Activated T-helper 17 cell treated with anti-CD3 and anti-CD28 coated beads, Interleukin-2, amount 50 U/mL, for 72 hours (primary cell): ENCODE measurements at regions not wholly inside any gene's neighbourhood (a gene's known extent, or its start where the extent isn't known, plus 50 kb on each side); places are given as distances from the start of the nearest gene placed in this dataset.
A peak's percentile ranks its signal among the peaks of the same experiment; 100 is the strongest.

ENCODE experiments used
- ATAC-seq: fragments of 150-1000 bp; cut with Tn5 transposase; replicated peaks from 2 replicates; pipeline ENCODE4 v1.10.0; 2021; ENCODE audit warnings: mild to moderate bottlenecking, moderate library complexity
- H3K27ac Mint-ChIP-seq: one replicate; pipeline ENCODE4 v1.8.0; 2022; ENCODE audit warnings: mixed read lengths
- H3K27me3 Mint-ChIP-seq: one replicate; pipeline ENCODE4 v1.8.0; 2022; ENCODE audit warnings: mixed read lengths
- H3K36me3 Mint-ChIP-seq: one replicate; pipeline ENCODE4 v1.8.0; 2022; ENCODE audit warnings: low read depth, mild to moderate bottlenecking, mixed read lengths
- H3K4me1 Mint-ChIP-seq: one replicate; pipeline ENCODE4 v1.8.0; 2022; ENCODE audit warnings: mixed read lengths
- H3K4me3 Mint-ChIP-seq: one replicate; pipeline ENCODE4 v1.8.0; 2022; ENCODE audit warnings: mild to moderate bottlenecking, mixed read lengths
- H3K9me3 Mint-ChIP-seq: one replicate; pipeline ENCODE4 v1.8.0; 2022; ENCODE audit warnings: mixed read lengths

DNA sequence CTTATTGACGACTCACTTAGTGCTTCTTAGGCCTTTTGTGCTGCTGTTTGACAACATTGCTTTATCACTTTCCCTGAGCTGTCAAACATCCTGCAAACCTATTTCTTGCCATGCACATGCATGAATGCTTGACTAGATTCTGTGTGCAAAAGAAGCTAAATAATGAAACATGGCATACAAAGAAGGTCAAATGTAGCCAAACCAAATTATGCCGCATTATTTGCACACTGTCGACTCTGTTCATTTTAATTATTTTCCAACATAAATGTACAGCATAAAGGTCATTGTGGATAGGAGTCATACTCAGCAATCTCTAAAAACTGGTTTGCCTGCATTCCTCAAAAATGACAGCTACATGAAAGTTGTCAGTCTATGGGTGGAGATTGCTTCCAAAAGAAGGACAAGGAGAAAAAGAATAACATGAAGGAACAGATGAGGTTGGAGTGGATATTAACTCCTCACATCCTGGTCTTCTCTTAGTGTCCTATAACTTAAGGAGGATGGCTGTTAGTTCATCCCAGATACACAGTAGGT lies 123.1 kb upstream of the STXBP5 start:
- Mint-ChIP-seq H3K4me3 (no peak overlapping the region), H3K4me1 (no peaks in the 10 kb centered on the region), H3K9me3 (no peaks in the 10 kb centered on the region), H3K27ac (no peak overlapping the region), H3K36me3 (no peaks in the 10 kb centered on the region), H3K27me3 (peaks cover 3% of the 10 kb centered on the region)
- no peak for ATAC-seq

DNA sequence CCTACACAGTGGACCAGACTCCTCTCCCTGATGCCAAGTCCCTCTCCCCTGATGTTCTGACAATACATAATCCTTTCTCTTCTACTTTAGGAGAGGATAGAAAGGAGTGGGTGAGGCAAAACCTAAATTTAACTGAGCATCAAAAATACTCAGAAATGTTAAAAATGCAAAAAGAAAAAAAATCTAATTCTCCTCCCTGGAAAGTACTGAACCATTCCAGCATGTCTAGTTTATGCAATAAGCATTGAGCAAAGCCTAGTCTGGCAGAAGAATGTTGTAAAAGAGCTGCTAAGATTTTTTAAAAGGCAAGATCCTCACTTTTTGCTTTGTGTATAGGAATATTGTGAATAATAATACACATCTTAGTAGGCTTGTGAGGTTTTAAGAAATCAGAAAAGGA lies 116.6 kb upstream of the STXBP5 start:
- Mint-ChIP-seq H3K4me3 (no peak overlapping the region), H3K4me1 (no peaks in the 10 kb centered on the region), H3K9me3 (no peaks in the 10 kb centered on the region), H3K27ac (no peak overlapping the region), H3K36me3 (no peaks in the 10 kb centered on the region), H3K27me3 (no peaks in the 10 kb centered on the region)
- no peak for ATAC-seq

DNA sequence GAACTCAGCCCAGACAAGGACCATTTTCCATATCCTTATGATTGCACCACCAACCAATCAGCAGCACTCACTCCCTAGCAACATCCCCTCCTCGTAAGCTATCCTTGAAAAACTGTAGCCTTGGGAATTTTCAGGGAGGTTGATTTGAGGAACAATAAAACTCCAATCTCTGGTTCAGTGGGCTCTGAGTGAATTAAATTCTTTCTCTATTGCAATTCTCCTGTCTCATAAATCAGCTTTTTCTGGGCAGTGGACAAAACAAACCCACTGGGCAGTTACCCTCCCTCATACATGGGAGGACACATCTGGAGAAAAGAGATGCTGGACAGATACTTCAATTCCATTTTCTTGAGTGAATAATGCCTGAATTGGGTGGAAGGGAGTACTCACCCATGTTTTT lies 115.4 kb upstream of the STXBP5 start:
- Mint-ChIP-seq H3K27ac (no peak overlapping the region), H3K4me3 (no peak overlapping the region), H3K9me3 (no peaks in the 10 kb centered on the region), H3K36me3 (no peaks in the 10 kb centered on the region), H3K27me3 (no peaks in the 10 kb centered on the region), H3K4me1 (no peaks in the 10 kb centered on the region)
- no peak for ATAC-seq

GRCh38 chr6:147095316-147095715 lies 108.9 kb upstream of the STXBP5 start:
- no peak for ATAC-seq
- Mint-ChIP-seq H3K27ac (no peak overlapping the region), H3K9me3 (no peaks in the 10 kb centered on the region), H3K27me3 (no peaks in the 10 kb centered on the region), H3K4me3 (no peak overlapping the region), H3K36me3 (no peaks in the 10 kb centered on the region), H3K4me1 (no peaks in the 10 kb centered on the region)

- Mint-ChIP-seq H3K4me1 (no peaks in the 10 kb centered on the region), H3K9me3 (no peaks in the 10 kb centered on the region), H3K36me3 (no peaks in the 10 kb centered on the region), H3K4me3 (no peak overlapping the region), H3K27ac (no peak overlapping the region), H3K27me3 (no peaks in the 10 kb centered on the region)
- no peak for ATAC-seq
Observed at GRCh38 chr6:147099974-147100373, 104.2 kb upstream of the STXBP5 start.

DNA sequence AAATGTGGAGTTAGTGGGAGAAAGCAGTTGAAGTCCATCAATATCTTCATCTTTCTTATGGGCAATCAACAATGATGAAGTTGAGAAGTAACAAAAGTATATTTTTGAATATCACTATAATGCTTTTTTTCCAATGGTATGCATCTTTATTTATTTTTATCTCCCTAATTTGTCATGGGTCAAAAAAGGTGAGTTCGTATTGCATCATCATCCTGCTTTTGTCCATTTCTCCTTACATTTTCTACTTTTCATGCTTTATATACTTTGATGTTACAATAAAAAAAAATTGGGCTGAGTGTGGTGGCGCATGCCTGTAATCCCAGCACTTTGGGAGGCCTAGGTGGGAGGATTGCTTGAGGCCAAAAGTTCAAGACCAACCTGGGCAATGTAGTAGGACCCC lies 101.2 kb upstream of the STXBP5 start:
- Mint-ChIP-seq H3K4me1 (no peaks in the 10 kb centered on the region), H3K27me3 (no peaks in the 10 kb centered on the region), H3K36me3 (no peaks in the 10 kb centered on the region), H3K27ac (no peak overlapping the region), H3K9me3 (no peaks in the 10 kb centered on the region), H3K4me3 (no peak overlapping the region)
- no peak for ATAC-seq

DNA sequence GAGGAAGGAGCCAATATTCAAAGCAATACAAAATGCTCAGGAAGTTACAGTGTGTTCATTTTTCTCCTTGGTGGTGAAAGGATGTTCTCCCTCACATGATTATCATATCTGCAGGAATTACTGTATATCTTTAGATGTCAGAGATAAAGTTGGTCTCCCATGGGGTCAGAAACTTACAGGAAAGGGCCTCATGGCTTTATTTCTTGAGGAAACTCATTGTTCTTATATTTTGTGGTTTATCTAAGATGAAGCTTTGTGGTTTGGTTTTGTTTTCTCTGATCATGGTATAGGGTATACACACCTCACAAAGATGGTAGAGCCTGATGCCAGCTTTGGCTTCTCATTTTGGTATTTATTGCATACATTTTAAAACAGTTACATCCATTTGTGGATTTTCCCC lies 100.5 kb upstream of the STXBP5 start:
- no peaks in the 10 kb centered on the region for H3K27me3 Mint-ChIP-seq
- no peaks in the 10 kb centered on the region for H3K9me3 Mint-ChIP-seq
- ATAC-seq: no peak
- H3K36me3 Mint-ChIP-seq: no peaks in the 10 kb centered on the region
- H3K27ac Mint-ChIP-seq: no peak overlapping the region
- no peak overlapping the region for H3K4me3 Mint-ChIP-seq
- H3K4me1 Mint-ChIP-seq: no peaks in the 10 kb centered on the region

DNA sequence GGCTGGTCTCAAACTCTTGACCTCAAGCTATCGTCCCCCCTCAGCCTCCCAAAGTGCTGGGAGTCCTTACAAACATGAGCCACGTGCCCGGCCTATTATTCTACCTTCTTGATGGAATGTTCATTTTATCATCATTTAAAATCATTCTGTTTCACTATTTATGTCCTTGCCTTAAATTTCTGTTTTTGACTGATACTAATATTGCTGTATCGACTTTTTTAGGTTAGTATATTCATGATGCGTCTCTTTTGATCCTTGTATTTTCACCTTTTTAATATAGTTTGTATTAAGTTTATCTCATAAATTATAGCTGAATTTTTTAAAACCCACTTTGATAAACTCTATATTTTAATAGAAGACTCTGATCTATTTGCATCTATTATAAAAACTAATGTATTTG lies 98.4 kb upstream of the STXBP5 start:
- no peak for ATAC-seq
- H3K27ac Mint-ChIP-seq: no peak overlapping the region
- no peak overlapping the region for H3K4me3 Mint-ChIP-seq
- no peaks in the 10 kb centered on the region for H3K36me3 Mint-ChIP-seq
- H3K9me3 Mint-ChIP-seq: no peaks in the 10 kb centered on the region
- H3K27me3 Mint-ChIP-seq: no peaks in the 10 kb centered on the region
- H3K4me1 Mint-ChIP-seq: peaks cover 14% of the 10 kb centered on the region

DNA sequence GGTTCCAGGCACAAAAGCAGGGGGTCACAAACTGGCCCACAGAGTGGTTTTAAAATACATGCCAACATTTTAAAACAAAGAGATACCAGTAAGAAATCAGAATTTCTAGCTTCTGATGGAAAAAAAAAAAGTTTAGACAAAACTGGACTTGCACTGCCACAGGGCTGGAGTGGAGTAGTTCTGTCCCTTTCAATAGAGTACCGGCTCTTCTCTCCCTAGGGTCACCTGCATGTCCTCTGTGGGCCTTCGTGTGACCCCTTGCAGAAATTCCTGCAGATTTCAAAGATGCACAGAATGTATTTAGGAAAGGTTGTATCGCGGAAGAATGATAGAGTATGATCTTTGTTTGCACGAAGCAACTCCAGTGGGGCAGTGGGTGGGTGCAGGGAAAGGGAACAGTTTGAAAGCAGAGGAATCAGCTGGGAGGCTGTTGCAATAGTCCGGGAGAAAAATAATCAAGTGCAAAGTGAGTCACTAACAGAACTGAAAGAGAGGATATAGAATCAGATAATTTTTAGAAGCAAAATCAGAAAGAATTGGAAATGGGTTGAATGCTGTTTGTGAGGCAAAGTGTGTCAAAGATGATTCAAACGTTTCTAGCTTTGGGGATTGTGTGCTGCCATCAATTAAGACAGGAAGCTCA lies 97.3 kb upstream of the STXBP5 start:
- no peak overlapping the region for H3K27ac Mint-ChIP-seq
- no peaks in the 10 kb centered on the region for H3K9me3 Mint-ChIP-seq

DNA sequence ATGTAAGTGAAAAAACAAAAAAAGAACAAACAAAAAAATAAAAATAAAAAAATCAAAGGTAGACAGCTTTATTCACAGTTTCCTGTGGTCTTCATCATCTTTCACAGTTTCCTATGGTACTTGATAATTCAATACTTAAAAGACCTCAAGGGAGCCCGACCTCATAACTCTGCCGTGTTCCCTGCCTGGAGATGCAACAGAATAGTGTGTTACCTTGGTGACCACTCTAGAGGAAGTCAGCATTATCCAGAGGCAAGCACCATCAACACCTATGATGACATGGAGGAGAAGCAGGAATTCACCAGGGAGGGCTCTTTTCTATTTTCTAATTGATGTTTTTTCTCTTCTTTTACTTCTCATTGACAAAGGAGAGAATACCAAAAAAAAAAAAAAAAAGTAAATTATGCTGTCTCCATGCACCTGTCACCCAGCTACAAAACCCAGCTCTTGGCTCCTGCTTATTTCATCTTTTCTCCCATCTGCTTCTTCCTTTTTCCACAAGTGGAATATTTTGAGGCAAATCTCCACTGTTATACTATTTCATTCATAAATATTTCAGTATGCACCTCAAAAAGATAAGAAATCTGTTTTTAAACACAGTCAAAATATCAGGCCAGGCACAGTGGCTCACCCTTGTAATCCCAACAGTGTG lies 95.8 kb upstream of the STXBP5 start:
- Mint-ChIP-seq H3K4me1 (peaks cover 14% of the 10 kb centered on the region), H3K36me3 (no peaks in the 10 kb centered on the region), H3K9me3 (no peaks in the 10 kb centered on the region), H3K4me3 (no peak overlapping the region), H3K27ac (no peak overlapping the region), H3K27me3 (no peaks in the 10 kb centered on the region)
- ATAC-seq: no peak

More for the DNA sequence above, 97.3 kb upstream of the STXBP5 start:
- Mint-ChIP-seq H3K36me3 (no peaks in the 10 kb centered on the region), H3K27me3 (no peaks in the 10 kb centered on the region), H3K4me1 (peaks cover 14% of the 10 kb centered on the region), H3K4me3 (no peak overlapping the region)
- ATAC-seq: no peak

- Mint-ChIP-seq H3K36me3 (no peaks in the 10 kb centered on the region), H3K27me3 (no peaks in the 10 kb centered on the region), H3K9me3 (no peaks in the 10 kb centered on the region), H3K4me3 (peak overlapping the region; percentile 24), H3K4me1 (peaks cover 14% of the 10 kb centered on the region), H3K27ac (peak overlapping the region; percentile 24)
- ATAC-seq: no peak
Observed at GRCh38 chr6:147109707-147110106, 94.5 kb upstream of the STXBP5 start.

- no peak for ATAC-seq
- Mint-ChIP-seq H3K4me3 (no peak overlapping the region), H3K27me3 (peaks cover 6% of the 10 kb centered on the region), H3K9me3 (peaks cover 5% of the 10 kb centered on the region), H3K27ac (no peak overlapping the region), H3K36me3 (no peaks in the 10 kb centered on the region), H3K4me1 (no peaks in the 10 kb centered on the region)
Observed at GRCh38 chr6:147116056-147116455, 88.2 kb upstream of the STXBP5 start.

GRCh38 chr6:147117011-147117410 lies 87.2 kb upstream of the STXBP5 start:
- Mint-ChIP-seq H3K4me1 (no peaks in the 10 kb centered on the region), H3K36me3 (no peaks in the 10 kb centered on the region), H3K9me3 (peaks cover 5% of the 10 kb centered on the region)

DNA sequence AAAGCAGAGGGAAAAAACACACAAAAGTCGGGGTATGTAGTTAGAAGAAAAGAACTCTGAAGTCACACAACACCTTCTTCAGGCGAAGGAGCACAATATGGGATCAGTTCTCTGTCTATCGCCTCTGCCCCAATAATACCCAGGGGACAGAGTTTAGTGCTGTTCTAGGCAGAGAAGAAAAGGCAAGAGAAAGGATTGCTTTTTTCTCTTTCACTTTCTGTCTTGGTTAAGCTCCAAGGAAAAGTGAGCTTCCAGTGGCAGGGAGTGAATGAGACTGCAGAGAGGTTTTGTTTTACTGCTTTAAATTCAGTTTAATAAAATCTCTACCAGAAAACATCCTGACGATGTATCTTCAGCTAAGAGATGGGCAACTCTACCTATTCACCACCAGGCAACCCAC lies 86.6 kb upstream of the STXBP5 start:
- Mint-ChIP-seq H3K9me3 (peaks cover 5% of the 10 kb centered on the region), H3K4me3 (no peak overlapping the region), H3K4me1 (no peaks in the 10 kb centered on the region), H3K27me3 (peaks cover 9% of the 10 kb centered on the region), H3K36me3 (no peaks in the 10 kb centered on the region), H3K27ac (no peak overlapping the region)
- no peak for ATAC-seq

More at GRCh38 chr6:147117011-147117410, 87.2 kb upstream of the STXBP5 start:
- Mint-ChIP-seq H3K27ac (no peak overlapping the region), H3K4me3 (no peak overlapping the region), H3K27me3 (peaks cover 6% of the 10 kb centered on the region)
- ATAC-seq: no peak

GRCh38 chr6:147119310-147119709 lies 84.9 kb upstream of the STXBP5 start:
- Mint-ChIP-seq H3K9me3 (peaks cover 5% of the 10 kb centered on the region), H3K27me3 (peaks cover 11% of the 10 kb centered on the region), H3K4me3 (no peak overlapping the region), H3K36me3 (no peaks in the 10 kb centered on the region), H3K27ac (no peak overlapping the region), H3K4me1 (no peaks in the 10 kb centered on the region)
- no peak for ATAC-seq
